Stimulated activated effector memory CD8-positive, alpha-beta T cell treated with anti-CD3 and anti-CD28 coated beads, Interleukin-12 subunit alpha, Interleukin-12 subunit beta, amount 100 ng/mL, for 72 hours (primary cell): ENCODE measurements at regions not wholly inside any gene's neighbourhood (a gene's known extent, or its start where the extent isn't known, plus 50 kb on each side); places are given as distances from the start of the nearest gene placed in this dataset.

Source experiments
- ATAC-seq: fragments of 150-1000 bp; cut with Tn5 transposase; 2 replicates; pipeline ENCODE4 v1.10.0; 2021
- DNase-seq, 2 donors: peaks; one replicate each; pipeline ENCODE4 v3.0.0; 2021 to 2022; ENCODE audit warnings: low spot score in 2 of 2
- H3K27ac Mint-ChIP-seq: one replicate; pipeline ENCODE4 v1.8.0; 2022; ENCODE audit warnings: mild to moderate bottlenecking, mixed read lengths
- H3K36me3 Mint-ChIP-seq: one replicate; pipeline ENCODE4 v1.8.0; 2022; ENCODE audit warnings: mild to moderate bottlenecking, mixed read lengths
- H3K4me1 Mint-ChIP-seq: one replicate; pipeline ENCODE4 v1.8.0; 2022; ENCODE audit warnings: mixed read lengths
- H3K4me3 Mint-ChIP-seq: one replicate; pipeline ENCODE4 v1.8.0; 2022; ENCODE audit warnings: mild to moderate bottlenecking, mixed read lengths
- H3K9me3 Mint-ChIP-seq: one replicate; pipeline ENCODE4 v1.8.0; 2022; ENCODE audit warnings: mixed read lengths

DNA sequence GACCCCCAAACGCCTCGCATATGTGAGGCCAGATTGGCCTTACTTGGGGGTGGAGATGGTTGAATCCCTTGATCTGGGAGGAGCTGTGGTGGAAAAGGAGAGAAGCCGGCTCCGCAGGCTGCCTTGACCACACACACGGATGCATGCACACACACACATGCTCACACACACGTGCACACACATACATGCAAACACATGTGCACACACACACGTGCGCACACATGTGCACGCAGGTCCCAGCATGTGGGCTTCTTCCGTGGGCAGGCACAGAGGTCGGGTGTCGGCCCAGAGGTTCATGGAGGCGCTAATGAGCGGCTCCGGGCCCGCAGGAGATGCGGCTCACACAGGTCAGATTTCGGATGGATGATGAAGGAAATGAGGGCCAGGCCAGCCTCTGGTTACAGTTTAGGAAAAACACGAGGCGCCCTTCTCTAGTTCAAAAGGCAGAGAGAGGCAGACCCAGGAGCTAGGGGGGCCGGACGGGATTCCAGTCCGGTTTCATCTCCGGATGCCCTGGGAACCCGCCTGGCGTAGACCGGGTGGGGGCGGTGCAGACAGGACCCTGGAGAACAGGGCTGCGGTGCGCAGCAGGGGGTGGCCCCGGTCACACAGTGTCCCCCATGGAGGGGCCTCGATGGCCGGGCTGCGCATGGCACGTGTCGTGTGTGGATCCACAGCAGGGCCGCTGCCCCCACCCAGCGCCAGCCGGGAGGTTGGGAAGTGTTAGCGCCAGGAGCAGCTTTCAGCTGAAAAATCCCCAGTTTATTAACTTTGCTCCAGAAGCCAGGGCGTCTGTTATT lies 91.1 kb upstream of the ACTRT2 start:
- Mint-ChIP-seq H3K4me1 (no peaks in the 10 kb centered on the region), H3K27ac (no peak overlapping the region), H3K36me3 (no peaks in the 10 kb centered on the region), H3K9me3 (no peaks in the 10 kb centered on the region), H3K4me3 (no peak overlapping the region)
- no peak for ATAC-seq
- no peak for DNase-seq

DNA sequence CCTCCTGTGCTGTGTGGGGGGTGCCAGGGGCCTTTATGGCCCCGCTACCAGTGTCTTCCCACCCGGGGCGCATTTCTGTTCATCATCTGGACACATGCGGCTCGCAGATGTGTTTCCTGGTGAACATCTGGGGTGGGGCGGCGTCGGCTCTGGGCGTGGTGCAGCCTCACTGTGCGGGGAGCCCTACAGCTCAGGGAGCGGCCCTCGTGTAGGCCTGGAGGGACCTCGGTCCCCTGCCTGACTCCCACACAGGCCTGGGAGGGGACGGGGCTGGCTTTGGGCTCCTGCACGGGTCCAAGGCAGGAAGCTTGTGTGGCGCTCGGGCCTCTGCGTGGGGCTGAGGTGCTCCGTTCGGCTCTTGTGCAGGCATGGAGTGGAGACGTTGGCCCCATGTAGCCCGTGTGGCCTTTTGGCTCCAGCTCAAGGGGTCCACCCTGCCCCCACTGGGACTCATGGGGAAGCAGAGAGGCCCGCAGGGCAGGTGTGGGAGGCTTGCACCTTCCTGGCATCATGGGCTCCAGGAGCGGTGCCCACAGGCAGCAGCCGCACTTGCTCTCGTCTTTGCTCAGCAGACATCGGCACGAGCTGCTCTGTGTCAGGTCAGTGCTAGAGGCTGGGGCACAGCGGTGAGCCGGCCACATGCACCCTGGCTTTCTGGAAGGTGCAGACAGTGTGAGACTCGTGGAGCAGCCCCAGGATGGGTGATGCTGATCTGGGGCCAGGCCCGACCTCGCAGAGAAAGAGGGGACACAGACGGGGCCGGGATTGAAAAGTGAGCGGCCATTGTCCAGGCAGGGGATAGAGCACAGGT lies 90.1 kb upstream of the ACTRT2 start:
- ATAC-seq (no peak), DNase-seq (no peak)
- H3K27ac Mint-ChIP-seq, result no peak overlapping the region
- no peak overlapping the region for H3K4me3 Mint-ChIP-seq
- H3K9me3 Mint-ChIP-seq, result no peaks in the 10 kb centered on the region
- no peaks in the 10 kb centered on the region for H3K4me1 Mint-ChIP-seq
- H3K36me3 Mint-ChIP-seq, result no peaks in the 10 kb centered on the region

DNA sequence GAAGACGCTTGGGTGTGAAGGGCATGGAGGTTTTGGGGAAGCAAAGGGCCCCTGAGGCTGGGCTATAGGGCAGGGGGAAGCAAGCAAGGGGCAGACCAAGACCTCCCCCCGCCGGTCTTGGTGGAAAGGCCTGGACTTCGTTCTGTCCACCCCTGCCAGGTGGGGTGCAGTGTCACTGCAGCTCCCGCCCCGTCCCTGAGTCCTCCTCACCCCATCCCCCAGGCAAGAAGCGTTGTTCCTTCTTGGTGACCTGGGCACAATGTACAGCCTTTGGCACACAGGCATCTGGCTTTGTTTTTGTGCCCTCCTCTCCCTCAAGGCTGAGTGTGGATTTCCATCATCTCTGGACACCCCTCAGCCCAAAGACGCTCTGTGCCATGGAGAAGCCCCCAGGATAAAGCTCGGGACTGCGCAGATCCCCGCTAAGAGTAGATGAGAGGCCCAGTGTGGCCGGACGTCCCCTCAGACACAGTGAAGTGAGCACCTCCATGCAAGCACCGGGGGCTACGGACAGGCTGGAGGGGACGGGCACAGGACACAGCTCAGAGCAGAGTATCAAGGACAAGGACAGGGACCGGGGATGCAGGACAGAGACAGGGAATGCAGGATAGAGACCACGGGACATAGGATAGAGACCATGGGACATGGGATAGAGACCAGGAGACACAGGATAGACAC lies 89.4 kb upstream of the ACTRT2 start:
- ATAC-seq, result no peak
- Mint-ChIP-seq H3K4me1 (no peaks in the 10 kb centered on the region), H3K27ac (no peak overlapping the region), H3K4me3 (no peak overlapping the region), H3K9me3 (no peaks in the 10 kb centered on the region), H3K36me3 (no peaks in the 10 kb centered on the region)
- DNase-seq, result no peak

DNA sequence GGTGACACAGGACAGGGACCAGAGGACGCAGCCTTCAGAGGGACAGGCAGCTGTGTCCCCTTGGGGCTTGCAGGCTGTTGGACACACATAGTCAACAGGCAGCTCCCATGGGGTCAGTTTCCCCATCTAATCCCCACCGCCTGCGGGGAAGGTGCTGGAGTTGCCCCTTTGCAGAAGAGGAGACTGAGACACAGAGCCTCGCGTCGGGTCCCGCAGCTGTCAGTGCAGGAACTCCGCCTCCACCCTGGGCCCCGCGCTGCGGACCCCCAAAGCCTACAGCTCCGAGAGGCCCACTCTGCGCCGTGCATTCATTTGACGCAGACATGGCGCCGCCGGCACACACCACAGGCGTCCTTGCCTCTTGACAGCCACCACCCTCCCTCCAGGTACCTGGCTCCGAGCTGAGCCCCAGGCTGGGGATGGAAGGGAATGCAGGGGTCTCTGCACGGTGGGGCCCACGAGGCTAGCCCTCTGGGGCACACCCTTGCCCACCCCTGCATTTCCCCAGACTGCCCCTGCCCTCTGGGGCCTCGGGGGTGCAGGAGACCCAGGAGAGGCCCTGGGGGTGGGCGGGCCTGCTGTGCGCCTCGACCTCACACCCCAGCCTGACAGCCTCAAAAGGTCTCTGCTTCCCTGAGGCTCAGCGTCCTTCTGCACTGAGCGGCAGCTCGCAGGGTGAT lies 88.5 kb upstream of the ACTRT2 start:
- no peak for ATAC-seq
- Mint-ChIP-seq H3K4me1 (no peaks in the 10 kb centered on the region), H3K27ac (no peak overlapping the region), H3K9me3 (no peaks in the 10 kb centered on the region), H3K36me3 (no peaks in the 10 kb centered on the region), H3K4me3 (no peak overlapping the region)
- no peak for DNase-seq

DNA sequence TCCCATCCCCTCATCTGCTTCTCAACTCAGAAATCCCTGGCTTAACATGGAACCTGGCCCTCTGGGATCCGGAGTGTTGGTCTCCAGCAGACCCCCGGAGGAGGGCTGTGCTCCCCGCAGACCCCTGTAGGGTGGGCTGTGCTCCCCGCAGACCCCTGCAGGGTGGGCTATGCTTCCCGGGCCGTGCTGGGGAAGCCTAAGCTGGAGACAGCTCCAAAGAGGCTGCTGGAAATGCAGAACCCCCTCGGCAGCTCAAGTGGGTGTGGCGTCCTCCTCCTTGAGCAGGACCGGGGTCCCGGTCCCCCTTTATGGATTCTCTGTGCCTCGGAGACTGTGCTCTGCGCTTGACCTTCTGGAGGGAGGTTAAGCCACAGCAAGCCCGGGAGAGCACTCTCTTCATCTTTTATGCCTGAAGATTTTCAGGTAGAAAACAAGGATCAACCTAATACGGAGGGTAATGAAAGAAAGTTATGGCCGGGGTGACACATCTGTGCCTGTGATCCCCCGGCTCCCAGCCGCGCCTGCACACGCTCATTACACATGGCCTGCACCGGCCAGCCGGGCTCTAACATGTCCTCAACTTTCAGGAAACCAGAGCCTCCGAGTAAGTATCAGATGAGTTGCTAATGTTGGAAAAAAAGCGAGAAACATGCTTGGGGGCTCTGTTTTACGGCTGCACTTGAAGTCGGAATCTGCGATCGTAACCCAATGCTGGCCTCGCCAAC lies 87.7 kb upstream of the ACTRT2 start:
- ATAC-seq (no peak), DNase-seq (no peak)
- H3K27ac Mint-ChIP-seq, result no peak overlapping the region
- no peaks in the 10 kb centered on the region for H3K4me1 Mint-ChIP-seq
- no peaks in the 10 kb centered on the region for H3K9me3 Mint-ChIP-seq
- no peak overlapping the region for H3K4me3 Mint-ChIP-seq
- H3K36me3 Mint-ChIP-seq, result no peaks in the 10 kb centered on the region

DNA sequence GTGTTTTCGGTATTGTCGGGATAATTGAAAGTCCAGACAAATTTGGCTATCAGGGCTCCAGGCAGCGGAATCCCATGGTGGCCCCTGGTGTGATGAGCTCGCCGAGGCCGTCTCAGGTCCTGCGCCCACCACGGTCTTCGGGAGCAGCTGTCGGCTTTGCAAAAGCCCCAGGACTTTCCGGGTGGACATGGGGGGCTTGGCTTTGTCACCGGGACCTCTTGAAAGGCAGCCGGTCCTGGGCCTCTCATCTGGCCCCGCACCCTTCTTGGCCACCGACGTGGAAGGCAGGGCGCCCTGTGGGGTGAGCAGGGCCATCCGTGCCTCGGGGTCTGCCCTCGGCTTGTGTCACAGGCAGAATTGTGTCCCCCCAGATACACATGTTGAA lies 87.1 kb upstream of the ACTRT2 start:
- ATAC-seq, result no peak
- Mint-ChIP-seq H3K36me3 (no peaks in the 10 kb centered on the region), H3K27ac (no peak overlapping the region), H3K4me1 (no peaks in the 10 kb centered on the region), H3K9me3 (no peaks in the 10 kb centered on the region), H3K4me3 (no peak overlapping the region)
- no peak for DNase-seq

DNA sequence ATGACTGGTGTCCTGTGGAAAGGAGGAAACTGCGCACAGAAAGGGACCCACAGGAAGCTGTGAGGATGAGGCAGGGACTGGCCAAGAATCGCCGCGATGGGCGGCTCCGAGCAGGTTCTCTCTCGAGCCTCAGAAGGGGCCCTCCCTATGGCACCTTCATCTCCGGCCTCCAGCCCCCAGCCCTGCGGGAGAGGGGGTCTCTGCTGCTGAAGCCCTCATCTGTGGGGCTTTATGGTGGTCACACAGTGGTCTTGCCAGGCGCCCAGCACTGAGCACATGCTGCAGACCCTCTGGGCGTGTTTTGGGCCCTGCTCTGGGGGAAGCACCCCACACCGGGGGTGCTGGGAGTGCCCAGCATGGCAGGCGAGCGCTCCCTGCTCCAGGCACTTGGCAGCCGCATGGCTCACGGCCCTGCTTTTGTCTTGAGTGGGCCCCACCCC lies 86.6 kb upstream of the ACTRT2 start:
- no peak for ATAC-seq
- DNase-seq, result no peak
- Mint-ChIP-seq H3K9me3 (no peaks in the 10 kb centered on the region), H3K4me1 (no peaks in the 10 kb centered on the region), H3K27ac (no peak overlapping the region), H3K36me3 (no peaks in the 10 kb centered on the region), H3K4me3 (no peak overlapping the region)

DNA sequence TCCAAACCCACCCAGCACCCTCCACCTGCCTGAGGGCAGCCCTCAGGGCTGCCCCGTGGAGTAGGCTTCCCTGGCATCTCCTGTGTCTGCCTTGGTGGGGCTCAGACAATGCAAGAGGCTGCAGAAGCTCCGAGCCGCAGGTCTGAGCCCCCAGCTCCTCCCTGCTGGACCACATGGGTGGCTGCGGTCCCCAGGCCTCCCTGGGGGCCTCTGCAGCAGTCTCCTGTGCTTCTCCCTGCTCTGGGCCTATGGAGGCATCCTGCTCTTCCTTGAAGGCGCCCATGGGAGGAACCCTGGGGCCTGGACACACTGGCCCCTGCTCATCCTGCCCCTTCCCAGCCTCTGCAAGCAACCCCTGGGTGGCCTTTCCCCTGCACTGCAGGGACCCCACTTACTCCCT lies 86.1 kb upstream of the ACTRT2 start:
- ATAC-seq (no peak), DNase-seq (no peak)
- H3K9me3 Mint-ChIP-seq, result no peaks in the 10 kb centered on the region
- no peaks in the 10 kb centered on the region for H3K4me1 Mint-ChIP-seq
- H3K27ac Mint-ChIP-seq, result no peak overlapping the region
- H3K4me3 Mint-ChIP-seq, result no peak overlapping the region
- no peaks in the 10 kb centered on the region for H3K36me3 Mint-ChIP-seq

DNA sequence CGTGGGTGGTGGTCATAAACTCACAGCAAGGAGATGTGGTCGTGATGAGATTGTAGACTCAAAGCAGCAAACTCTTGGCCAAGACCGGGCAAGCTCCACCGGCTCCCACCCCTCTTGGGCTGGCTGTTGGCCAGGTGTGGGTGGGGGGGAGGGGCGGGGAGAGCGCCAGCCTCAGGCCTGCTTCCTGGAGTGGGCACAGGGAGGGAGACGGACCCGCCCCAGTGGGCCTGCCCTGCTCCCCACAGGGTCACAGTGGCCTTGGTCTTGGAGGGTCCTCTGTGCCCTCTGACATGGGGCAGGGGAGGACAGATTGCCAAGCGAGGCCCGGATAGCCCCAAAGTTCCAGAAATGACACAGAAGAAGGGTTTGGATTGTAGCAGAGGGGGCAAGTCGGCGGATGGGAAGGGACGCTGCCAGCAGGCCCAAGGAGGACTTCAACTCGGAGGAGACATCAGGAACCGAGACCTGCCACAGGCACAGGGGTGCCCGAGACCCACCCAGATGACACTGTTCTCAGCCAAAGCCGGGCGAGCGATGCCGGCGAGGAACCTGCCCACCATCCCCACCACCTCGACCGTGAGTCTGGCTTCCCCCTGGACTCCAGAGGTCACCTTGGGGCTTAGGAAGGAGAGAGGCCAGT lies 85.4 kb upstream of the ACTRT2 start:
- DNase-seq, result no peak
- no peak for ATAC-seq
- Mint-ChIP-seq H3K4me1 (no peaks in the 10 kb centered on the region), H3K36me3 (no peaks in the 10 kb centered on the region), H3K4me3 (no peak overlapping the region), H3K9me3 (no peaks in the 10 kb centered on the region), H3K27ac (no peak overlapping the region)

DNA sequence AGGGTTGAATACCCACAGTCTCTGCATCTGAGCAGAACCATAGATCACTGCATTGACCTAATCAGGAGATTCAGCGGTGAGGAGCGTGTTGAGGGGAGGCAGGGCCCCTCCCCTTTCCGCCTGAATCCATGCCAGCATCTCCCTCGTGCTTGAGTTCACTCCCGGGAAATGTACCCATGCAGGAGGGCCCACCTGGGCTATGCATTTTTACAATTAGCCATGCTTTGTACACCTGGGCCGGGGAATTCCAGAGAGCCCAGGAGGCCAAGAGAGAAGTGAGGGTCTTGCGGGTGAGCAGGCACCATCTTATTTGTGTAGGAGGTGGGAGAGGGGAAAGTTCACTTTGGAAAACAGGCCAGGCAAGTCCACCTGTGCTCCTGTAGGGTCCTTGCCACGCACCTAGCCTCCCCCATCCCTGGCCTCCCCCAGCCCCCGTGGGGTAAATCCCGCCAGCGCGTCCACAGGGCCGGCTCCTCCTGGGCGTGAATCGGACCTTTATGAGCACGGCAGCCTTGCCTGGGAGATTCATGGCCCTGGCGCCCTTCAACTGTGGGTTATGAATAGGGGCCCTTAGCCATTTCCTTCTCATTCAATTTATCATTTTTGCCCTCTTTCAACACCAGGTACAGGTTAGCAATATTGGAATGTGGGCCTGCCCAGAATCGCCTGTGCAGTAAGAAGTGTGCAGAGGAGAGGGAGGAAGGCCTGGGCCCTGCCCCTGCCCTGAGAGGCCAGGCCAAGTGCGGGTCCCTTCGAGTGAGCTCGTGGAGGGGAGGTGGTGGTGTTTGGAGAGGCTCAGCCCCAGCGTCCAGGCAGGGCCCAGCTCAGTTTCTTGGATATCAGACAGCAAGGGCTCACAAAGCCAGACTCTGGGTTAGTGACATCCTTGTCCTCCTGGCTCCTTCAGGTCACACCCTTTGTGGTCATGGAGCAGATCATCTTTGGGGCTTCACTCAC lies 84.4 kb upstream of the ACTRT2 start:
- H3K4me3 Mint-ChIP-seq, result no peak overlapping the region
- H3K4me1 Mint-ChIP-seq, result no peaks in the 10 kb centered on the region
- ATAC-seq (no peak), DNase-seq (no peak)
- H3K36me3 Mint-ChIP-seq, result no peaks in the 10 kb centered on the region
- H3K27ac Mint-ChIP-seq, result no peak overlapping the region
- peaks cover 3% of the 10 kb centered on the region for H3K9me3 Mint-ChIP-seq

DNA sequence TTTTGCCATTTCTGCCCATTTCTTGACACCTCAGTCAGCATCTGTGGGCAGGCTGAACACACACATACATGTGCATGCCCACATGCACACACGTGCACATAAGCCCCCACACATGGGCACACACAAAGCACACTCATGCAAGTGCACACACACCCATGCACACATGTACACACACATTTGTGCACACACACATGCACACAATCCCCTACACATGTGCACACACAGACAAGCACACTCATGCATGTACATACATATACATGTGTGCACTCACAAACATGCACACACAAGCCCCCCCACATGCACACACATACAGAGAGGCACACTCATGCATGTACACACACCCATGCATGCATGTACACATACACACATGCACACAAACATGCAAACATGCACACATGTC lies 83.5 kb upstream of the ACTRT2 start:
- DNase-seq, result no peak
- H3K4me3 Mint-ChIP-seq, result no peak overlapping the region
- H3K27ac Mint-ChIP-seq, result no peak overlapping the region
- peaks cover 3% of the 10 kb centered on the region for H3K9me3 Mint-ChIP-seq
- no peaks in the 10 kb centered on the region for H3K4me1 Mint-ChIP-seq
- no peaks in the 10 kb centered on the region for H3K36me3 Mint-ChIP-seq
- no peak for ATAC-seq

DNA sequence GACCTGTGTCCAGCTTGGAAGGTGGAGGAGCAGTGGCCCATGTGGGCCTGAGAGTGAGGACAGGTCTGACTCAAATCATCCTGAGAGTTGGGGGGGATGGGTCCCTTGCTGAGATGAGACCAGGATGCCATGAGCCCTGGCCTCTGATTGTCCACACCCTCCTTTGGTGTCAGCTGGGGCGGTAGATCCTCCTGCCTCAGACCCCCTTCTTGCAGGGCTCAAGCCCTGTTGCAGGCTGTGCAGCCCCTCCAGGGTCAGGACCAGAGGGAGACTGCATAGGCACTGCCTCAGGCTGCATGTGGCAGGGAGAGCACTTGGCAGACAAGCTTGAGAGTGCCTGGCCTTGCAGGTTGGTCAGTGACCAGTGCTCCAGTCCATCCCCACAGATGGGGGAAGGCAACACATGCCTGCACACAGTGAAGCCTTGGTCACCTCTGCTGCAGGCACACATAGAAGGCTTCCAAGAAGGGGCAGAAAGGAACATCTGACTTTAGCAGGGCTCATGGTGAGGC lies 82.2 kb upstream of the ACTRT2 start:
- ATAC-seq (no peak), DNase-seq (no peak)
- no peak overlapping the region for H3K4me3 Mint-ChIP-seq
- H3K36me3 Mint-ChIP-seq, result no peaks in the 10 kb centered on the region
- H3K27ac Mint-ChIP-seq, result no peak overlapping the region
- H3K9me3 Mint-ChIP-seq, result peaks cover 3% of the 10 kb centered on the region
- no peaks in the 10 kb centered on the region for H3K4me1 Mint-ChIP-seq

DNA sequence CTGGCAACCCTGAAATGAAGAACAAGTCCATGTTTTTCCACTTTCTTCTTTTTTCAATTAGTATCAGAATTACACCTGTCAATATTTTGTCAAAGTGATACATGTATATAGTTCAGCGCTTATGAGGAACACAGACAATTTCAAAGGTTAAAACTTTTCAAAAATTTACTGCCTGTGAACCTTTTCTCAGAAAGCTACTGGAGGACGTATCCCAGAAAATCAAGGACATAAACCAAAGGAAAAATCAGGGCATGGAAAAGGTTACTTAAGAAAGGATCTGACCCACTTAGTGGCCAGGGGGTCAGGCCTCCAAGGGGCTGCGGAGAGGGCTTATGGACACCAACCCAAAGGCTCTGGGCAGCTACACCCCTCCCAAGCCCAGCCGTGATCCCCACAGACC lies 81.1 kb upstream of the ACTRT2 start:
- Mint-ChIP-seq H3K36me3 (no peaks in the 10 kb centered on the region), H3K4me3 (no peak overlapping the region), H3K9me3 (peaks cover 3% of the 10 kb centered on the region), H3K27ac (no peak overlapping the region), H3K4me1 (no peaks in the 10 kb centered on the region)
- DNase-seq, result no peak
- ATAC-seq, result no peak
